Activated naive CD4-positive, alpha-beta T cell treated with anti-CD3 and anti-CD28 coated beads, Interleukin-2, amount 50 U/mL, for 16 hours (primary cell): ENCODE measurements at regions not wholly inside any gene's neighbourhood (a gene's known extent, or its start where the extent isn't known, plus 50 kb on each side); places are given as distances from the start of the nearest gene placed in this dataset.
"Not testable (repeated sequence)": the region's sequence is repeated elsewhere in the genome, so short reads cannot be mapped to it uniquely, and the experiment has no call there.

Experiments used
- DNase-seq: peaks from one replicate; pipeline ENCODE4 v3.0.0-alpha.2; 2020

DNA sequence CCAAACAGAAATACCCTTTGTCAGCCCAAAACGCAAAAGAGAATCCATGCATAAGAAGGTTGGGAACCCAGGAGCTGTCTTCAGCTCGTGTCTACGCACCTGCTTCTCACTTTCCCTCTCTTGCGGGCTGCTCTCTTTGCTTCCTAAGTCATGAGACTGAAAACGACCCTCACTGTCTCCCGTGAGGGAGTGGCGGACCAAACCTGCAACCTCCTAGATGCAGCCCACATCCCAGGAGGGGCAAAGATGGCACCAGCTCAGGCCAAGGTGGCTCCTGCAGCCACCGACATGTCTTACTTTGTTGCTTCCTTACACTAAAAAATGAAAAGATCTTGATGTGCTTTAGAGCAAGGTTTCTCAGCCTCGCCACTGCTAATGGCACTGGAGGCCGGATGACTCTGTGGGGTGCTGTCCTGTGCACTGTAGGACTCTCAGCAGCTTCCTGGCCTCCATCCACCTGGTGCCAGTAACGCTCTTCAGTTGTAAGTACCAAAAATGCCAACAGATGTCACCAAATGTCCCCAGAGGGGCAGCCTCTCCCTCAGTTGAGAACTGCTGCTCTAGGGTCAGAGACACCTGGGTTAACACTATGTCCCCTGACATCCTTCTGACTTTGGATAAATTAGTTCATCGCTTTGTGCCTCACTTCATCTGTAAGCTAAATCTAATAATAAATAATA, 179.8 kb upstream of the PFKP start:
- no peak for DNase-seq

- no peak for DNase-seq
Observed at GRCh38 chr10:2886662-2887061, 180.7 kb upstream of the PFKP start.

DNA sequence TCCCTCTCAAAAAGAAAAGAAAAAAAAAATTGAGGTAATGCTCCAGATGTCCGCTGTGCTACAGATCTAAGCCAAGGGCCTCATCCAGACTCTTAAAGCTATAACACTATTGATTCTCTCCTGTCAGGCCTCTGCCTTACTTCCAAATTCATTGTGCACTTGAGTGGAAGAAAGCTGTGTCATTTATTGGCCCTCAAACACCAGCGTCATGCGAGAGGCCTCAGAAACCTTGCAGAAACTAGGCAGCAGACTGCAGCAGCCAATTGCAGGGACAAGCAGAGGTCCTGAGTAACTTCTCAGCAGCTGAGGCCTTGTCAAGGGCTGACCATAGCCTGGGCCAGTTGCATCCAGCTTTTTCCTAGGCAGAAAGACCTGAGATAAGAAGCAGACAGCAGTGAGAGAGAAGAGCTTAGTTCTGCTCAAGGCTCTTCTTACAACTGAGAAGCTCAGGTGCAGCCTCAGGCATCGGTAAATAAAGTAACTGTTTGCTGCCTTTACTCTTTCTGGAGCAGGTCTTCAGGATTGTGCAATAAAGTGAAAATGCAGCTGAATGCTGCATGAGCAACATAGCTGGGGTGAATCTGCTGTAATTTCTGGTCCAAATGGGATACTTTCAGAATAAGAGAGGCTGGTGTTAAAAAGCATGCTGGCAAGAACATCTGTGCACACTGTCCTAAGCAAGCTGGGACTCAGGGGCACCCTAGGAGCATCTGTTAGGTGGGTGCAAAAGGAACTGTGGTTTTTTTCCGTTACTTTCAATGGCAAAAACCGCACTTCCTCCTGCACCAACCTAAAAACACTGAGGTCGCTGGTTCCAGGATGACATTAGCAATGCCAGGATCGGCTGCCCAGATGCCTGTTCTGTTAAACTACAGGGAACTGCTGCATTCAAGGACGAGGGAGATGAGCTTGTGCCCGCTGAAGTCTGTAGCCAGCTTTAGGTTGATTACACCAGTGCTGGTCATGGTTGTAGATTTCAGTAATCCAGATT, 181.8 kb upstream of the PFKP start:
- no peak for DNase-seq

- not testable (repeated sequence) for DNase-seq
Observed at GRCh38 chr10:2883983-2884540, 183.3 kb upstream of the PFKP start.

DNA sequence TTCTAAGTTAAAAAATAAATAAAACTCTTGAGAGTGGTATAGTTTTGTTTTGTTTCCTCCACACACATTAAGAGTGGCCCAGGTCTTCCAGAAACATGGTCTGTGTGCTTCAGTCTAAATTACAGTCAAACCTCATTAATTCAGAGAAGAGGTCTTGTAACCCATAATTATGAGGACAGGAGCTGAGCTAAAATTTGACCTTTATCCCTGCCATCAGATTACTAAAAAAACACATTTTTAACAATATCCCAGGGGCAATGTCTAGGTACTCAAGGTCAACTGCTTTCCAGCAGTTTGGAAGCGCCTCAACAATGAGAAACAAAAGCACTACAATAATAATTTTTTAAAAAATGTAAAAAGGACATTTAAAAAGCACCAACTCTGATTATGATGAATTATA, 184.1 kb upstream of the PFKP start:
- DNase-seq, result no peak

GRCh38 chr10:2882628-2883027, 184.7 kb upstream of the PFKP start:
- DNase-seq, result no peak

DNA sequence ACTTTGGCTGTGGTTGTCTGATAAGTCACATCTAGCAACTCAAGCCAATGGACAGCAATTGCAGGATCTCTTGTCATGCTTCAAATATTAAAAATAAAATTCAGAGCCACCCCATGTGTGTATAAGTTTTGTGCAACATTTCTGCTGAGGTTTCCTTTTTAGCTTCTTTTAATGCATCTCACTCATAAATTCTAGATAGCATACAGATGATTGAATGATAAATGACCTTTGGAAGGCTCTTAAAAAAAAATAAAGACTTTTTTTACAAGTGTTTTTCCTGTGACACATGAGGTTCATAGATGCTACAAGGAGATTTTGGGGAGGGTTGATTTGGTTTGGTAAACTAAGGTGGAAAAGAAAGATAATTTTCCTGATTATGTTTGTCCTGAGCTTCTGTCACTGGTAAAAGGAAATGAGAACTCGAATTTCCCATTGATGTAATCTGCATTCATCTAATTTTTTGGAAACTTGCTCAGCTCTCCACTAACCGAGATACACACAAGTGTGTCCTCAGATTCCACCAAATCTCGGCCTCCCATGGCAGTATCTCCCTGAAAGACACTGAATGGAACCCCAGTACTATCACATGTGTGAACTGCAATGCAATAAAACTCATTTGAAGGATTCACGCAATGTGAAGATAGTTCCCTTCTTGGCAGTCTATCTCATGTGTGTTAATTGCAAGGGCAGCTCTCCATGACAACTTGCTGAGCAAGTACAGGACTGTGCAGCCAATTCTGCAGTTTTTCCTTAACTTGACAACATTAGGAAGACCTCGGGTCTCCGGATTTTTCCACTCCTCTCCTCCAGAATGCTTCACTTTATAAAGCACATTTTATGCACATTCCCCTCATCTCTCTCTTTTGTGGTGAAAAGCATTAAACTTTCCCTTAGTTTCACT, 185.4 kb upstream of the PFKP start:
- no peak for DNase-seq

DNA sequence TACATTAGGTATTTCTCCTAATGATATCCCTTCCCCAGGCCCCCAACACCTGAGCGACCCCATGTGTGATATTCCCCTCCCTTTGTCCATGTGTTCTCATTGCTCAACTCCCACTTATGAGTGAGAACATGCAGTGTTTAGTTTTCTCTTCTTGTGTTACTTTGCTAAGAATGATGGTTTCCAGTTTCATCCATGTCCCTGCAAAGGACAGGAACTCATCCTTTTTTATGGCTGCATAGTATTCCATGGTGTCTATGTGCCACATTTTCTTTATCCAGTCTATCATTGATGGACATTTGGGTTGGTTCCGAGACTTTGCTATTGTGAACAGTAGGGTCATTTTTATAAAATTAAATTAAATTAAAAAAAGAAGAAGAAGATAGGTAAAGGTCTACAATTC, 187.3 kb upstream of the PFKP start:
- not testable (repeated sequence) for DNase-seq

DNA sequence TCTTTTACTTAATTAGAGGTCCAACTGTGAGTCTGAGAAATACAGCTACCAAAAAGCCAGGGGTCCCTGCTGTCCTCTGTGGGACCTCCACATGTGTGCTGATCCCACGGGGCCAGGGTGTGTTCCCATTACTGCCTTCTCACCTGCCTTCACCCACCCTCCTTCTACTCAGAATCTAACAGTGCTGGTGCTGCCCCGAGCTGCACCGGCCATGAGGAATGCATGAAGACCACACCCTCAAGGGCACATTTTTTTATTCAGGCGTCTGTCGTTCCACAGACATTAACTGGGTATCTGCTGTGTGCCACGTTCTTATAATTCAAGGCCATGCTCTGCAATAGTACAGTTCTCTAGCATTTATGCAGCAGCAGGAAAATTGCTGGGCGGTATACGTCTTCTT, 188.5 kb upstream of the PFKP start:
- DNase-seq, result no peak

GRCh38 chr10:2876032-2876431, 191.3 kb upstream of the PFKP start:
- no peak for DNase-seq

DNA sequence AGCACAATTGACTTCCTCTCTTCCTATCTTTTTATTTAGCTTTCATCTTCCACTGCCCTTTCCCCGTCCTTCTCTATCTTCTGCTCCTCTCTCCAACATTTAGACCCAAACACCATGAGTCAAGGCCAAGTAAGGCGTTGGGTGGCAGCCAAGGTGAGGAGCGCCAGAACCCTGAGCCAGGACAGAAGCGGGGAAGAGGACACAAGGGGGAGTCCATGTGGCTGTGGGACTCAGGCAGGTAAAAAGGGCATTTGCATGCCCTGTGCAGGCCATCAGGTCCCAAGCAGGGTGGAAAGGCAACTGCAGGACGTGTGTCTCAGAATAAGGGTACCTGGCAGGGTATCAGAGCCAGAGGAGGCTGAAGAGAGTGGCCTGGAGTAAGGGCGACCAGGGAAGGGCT, 192.4 kb upstream of the PFKP start:
- no peak for DNase-seq

- DNase-seq, result no peak
Observed at GRCh38 chr10:2873769-2874168, 193.6 kb upstream of the PFKP start.

DNA sequence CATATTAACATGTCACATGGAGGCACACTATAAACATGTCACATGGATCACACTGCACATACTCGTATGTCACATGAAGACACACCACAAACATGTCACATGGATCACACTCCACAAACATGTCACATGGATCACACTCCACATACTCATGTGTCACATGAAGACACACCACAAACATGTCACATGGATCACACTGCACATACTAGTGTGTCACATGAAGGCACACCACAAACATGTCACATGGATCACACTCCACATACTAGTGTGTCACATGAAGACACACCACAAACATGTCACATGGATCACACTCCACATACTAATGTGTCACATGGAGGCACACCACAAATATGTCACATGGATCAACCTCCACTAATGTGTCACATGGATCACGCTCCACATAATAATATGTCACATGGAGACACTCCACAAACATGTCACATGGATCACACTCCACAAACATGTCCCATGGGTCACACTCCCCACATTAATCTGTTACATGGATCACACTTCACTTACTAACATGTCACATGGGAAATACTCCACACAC, 195.6 kb upstream of the PFKP start:
- DNase-seq, result no peak

- DNase-seq, result no peak
Observed at GRCh38 chr10:2870654-2871053, 196.7 kb upstream of the PFKP start.

GRCh38 chr10:2867788-2868299, 199.5 kb upstream of the PFKP start:
- DNase-seq, result no peak

GRCh38 chr10:2866569-2866968, 200.8 kb upstream of the PFKP start:
- DNase-seq, result no peak

DNA sequence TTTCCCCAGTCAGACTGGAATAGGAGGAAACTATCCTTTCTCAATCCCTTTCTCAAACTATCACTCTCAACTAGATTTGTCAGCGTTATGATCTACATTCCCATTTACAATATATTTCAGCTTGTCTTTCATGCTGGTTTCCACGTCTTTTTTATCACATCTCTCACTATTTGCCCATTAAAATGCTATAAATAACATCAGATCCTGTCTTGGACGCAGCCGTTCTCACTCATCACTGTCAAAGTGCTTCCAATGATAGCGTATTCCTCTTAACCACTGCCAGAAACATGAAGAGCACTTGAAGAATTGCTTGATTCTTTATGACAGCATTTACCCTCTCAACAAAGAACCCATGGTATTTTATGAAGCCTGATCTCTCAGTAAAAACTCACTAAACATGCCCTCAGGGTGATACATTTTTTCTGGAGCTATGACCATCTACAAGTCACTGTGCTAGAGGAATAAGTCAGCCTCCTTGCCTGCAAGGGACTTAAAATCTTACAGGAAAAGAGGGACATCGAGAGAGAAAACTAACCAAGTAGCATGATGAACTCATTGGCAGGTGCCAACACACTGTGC, 205.6 kb upstream of the PFKP start:
- no peak for DNase-seq

DNA sequence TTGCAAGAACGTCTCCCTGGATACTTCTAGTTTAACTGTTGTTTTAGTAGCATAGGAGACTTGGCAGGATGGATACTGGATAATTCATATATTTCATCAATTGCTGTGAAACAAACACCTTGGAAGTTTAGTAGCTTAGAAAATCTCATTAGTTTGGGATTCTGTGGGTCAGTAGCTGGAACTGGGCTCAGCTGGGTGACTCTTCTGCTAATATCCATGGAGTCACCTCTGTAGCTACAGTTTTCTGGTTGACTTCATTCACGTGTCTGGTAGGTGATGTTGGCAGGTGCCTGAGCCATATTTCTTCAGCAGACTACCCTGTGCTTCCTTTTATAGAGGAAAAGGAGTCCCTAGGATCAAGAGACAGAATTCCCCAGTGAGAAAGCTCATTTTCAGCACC, 208.9 kb upstream of the PFKP start:
- DNase-seq, result no peak

DNA sequence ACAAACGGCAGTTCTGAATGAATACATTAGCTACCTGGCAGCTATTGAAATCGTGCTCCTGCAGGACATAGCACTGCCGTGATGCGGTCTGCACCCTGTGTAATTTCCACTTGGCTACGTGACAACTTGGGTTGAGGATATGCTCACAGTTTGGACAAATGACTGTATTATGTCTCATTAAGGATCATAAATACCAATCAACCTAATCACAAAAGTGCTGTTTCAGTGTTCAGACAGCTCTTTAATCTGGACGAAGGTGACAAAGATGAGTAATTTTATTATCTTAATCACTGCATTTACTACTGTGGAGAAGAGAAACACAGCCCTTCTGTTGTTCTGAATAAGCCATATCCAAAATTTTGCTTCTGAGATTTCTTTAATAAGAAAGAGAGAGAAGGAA, 210.8 kb upstream of the PFKP start:
- no peak for DNase-seq

GRCh38 chr10:2852574-2853323, 214.6 kb upstream of the PFKP start:
- no peak for DNase-seq

- DNase-seq, result no peak
Observed at GRCh38 chr10:2851566-2851965, 215.8 kb upstream of the PFKP start.
